ENCODE measurements at regions not wholly inside any gene's neighbourhood (a gene's known extent, or its start where the extent isn't known, plus 50 kb on each side); places are given as distances from the start of the nearest gene placed in this dataset.

DNA sequence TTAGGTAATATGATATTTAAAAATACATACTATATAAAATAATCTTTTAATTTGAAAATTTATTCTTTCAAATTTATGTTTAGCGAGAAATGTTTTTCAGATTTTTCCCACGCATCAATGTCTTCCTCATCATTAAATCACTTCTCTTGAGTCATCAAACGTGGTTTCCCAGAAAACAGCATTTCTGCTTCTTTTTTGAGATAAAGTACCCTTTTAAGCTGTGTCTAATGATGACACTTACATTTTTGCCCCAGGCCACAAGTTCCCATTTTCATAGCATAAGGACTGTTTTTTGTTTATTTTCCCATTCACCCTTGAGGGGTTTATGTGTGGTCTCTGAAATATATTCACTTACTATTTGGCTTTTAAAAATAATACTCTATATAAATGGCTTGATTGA, 139.0 kb upstream of the HS3ST3A1 start:
- DNase-seq = no peak

DNA sequence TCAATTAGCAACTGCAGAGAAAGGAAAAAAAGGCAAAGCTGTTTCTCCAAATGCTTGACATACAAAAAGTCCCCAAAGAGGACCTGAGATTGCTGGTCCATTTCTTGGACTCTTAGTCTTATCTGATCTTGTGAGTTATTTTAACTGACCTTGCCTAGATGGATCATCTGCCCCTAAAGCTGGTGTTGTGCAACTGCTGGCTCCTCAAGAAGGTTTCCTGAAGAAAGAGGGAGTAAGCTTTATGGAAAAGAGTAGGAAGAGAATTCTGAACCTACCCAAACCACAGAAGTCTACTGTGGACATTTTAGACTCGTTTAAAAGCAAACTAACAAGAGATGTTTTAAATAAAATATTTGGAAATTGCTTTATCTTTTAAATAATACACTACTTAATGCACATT, 140.0 kb upstream of the HS3ST3A1 start:
- no peak for DNase-seq

DNA sequence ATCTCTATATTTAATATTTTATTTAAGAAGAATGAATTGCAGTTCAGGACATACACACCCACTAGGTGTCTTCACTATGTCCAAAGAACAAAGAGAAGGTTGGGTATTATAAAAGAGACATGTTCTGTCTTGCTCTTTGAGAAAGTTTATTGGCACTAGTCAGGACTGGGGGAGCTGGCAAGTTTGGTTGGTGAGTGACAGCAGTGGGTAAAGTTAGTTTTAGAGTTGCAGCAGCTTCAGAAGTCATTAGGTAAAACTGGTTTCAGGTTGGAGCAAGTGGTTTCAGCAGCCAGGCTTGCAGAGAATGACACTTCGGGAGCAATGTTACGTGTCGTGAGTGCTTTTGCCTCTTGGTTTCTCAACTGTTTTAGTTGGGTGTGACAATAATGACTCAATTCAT, 142.2 kb upstream of the HS3ST3A1 start:
- no peak for DNase-seq

DNA sequence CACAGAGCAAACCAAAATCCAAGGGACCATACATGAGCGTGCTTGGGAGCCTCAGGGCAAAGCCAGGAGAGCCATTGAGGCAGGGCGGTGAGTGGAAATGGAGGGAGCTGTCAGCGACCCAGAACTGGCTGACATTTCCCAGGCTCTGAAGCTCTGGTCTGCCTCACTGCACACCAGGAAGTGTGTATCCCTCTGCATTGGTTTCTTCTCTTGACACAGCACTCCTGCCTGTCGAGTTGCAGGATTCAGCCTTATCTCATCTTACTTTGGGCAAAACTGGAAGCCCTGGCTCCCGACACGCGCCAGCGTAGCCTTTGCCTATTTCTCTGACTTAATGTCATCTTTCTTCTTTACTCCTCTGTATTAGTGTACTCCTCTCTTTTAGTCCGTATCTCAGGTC, 144.7 kb upstream of the HS3ST3A1 start:
- DNase-seq = no peak

DNA sequence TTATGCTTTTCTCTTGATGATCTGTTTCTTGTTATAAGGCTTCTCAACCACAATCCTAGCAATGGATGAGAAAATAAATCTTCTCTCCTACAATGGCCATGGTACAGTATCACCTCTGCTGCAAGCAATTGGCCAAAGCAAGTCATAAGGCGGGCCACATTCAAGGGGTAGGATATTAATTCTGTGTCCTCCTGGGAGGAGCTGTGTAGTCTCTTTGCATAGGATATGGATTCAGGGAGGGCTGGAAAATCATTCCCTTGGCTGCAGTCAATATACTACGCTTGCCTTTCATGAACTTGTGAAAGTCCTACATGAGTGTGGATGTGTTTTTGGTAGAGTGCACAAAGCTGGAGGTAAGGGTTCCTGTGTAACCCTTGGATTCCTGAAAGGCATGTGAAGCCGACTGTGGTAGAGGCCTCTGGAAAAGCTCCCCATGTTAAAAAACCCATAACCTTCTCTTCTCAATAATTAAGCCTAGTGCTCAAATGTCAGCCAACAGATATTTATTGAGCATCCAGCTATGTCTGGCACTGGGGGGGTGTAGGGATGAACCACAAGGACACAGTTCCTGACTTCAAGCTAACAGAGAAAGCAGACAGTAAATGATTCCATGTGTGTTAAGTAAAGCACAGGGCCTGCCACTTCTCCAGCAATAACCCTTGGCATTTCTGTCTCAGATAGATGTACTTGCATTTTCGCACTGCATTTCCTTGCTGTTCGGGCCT, 147.6 kb upstream of the HS3ST3A1 start:
- no peak for DNase-seq

DNA sequence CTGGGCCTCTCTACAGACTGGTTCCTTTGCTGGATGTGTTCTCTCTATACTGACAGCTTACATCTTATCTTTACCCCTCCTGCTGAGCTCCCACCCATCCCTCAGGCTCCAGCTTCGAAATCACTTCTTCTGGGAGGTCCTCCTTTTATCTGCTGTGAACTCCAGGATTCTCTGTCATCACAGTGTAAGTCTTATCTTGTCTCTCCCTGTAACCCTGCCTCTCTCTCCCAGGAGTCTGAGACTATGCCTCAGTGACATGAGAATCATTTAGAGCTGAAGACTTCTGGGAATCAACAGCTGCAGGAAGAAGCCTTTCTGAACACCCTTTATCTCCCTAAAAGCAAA, 148.1 kb upstream of the HS3ST3A1 start:
- no peak for DNase-seq

DNA sequence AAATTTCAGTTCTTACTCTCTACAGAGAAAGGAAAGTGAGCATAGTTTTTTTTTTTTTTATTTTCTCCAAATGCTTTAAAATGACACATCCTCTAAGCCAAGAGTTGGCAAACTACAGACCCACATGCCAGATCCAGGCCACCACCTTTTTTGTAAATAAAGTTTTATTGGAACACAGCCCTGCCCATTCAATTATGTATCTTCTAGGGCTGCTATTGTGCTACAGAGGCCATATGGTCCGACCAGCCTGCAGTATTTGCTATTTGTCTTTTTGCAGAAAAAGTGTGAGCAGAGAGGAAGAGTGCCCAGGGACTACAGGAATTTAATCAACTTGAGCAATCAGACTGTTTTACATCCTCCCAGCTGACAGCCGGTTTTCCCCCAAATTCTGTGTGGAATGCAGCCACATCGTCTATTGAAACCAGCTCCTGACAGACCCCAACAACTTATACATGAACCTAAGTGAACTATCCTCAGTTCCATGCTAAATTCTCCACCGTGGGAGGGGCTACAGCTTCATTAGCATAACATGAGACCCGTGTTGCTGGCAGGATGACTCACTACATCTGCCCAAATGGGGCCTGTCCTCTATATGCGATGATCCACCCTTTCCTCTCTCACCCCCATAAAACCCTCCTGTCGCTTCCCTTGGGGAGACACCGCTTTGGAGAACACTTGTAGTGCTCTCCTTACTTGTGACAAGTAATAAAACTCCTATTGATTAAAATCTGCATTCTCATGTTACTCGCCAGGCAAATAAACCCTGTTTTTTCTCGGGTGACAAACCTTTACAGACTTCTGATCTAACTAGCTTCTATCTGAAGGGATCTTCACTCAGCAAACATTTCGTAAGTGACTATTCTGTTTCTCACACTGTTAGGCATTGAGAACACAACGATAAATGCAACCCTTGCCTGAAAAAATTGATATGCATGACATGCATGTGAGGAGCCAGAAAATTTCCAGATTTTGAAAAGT, 149.4 kb upstream of the HS3ST3A1 start:
- DNase-seq = no peak

DNA sequence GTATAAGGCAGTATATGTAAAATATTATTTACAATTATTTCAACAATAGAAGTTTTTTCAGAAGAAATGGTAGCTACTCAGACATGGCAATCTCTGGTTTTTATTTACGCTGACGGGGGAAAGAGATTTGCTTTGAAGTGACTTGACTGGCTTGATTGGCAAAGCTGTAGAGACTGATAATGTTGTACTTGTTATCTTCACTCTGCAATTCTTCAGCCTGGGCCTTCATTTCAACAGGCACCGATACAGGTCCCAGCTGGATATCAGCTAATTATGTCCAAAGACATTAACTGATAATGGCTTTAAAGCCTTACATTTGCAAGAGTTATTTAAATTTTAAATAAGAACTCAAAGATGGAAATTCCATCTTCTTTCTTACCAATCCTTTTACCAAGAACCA, 151.4 kb upstream of the HS3ST3A1 start:
- no peak for DNase-seq

DNA sequence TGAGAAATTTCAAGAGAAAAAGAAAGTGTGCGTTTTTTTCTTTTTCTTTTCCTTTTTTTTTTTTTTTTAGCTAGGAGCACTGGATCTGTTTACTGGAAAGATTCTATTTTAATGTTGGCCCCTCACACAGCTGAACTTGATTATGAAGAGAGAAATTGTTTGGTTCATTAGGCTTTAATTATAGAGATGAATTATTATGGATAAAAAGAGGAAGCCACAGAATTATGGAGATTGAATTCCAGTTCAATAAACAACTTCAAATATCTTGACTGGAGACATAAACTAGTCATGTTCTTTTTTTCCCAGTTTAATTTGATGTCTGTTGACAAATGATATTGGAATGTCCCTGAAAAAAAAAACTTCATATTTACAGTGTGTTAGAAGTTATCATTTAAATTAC, 152.0 kb upstream of the HS3ST3A1 start:
- DNase-seq = no peak

DNA sequence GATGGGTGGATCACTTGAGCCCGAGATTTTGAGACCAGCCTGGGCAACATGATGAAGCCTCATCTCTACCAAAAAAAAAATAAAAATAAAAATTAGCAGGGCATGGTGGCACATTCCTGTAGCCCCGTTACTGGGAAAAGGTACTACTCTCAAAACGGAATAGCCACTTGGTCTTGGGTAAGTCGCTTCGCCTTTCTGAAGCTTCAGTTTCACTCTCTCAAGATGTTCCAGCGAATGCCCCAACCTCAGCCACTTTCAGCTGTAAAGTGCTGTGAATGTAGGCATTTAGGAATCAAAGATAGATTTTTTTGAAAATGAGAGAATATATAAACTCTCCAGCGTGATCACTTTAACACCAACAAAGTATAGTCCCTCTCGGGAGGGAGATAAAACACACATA, 154.1 kb upstream of the HS3ST3A1 start:
- DNase-seq = no peak

DNA sequence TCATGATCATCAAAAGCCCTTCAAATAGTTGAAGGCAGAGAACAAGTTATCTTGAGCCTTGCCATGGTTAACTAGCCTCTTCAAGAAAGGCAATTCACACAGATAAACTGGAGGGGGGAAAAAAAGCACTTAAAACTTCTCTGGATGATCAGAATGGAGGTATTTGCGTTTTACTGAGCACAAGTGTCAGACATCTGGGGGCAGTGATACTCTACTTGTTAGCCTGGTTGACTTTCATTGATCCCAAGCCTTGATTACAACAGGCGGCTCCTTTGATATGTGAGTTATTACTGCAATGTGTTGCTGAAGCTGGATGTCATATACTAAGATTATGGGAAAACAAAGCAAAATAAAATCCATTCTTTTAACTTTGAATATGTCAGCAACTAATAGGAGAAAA, 155.0 kb upstream of the HS3ST3A1 start:
- no peak for DNase-seq

DNA sequence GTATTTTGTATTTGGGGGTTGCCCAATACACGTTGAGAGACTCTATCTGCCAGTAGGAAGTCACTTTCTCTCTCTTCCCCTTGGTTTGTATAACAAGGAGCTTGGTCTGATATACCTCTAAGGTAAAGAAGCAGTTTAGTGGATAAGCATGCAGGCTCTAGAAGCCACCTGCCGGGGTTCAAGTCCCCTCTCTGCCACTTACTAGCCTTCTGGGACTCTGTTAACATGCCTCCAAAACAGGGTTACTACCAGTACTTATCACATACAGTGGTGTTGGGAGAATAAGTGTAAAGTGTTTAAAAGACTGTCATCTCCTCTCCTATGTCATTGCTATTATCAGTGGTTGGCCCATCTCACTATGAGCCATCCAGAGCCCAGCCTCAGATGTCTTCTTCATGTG, 156.1 kb upstream of the HS3ST3A1 start:
- DNase-seq = no peak

DNA sequence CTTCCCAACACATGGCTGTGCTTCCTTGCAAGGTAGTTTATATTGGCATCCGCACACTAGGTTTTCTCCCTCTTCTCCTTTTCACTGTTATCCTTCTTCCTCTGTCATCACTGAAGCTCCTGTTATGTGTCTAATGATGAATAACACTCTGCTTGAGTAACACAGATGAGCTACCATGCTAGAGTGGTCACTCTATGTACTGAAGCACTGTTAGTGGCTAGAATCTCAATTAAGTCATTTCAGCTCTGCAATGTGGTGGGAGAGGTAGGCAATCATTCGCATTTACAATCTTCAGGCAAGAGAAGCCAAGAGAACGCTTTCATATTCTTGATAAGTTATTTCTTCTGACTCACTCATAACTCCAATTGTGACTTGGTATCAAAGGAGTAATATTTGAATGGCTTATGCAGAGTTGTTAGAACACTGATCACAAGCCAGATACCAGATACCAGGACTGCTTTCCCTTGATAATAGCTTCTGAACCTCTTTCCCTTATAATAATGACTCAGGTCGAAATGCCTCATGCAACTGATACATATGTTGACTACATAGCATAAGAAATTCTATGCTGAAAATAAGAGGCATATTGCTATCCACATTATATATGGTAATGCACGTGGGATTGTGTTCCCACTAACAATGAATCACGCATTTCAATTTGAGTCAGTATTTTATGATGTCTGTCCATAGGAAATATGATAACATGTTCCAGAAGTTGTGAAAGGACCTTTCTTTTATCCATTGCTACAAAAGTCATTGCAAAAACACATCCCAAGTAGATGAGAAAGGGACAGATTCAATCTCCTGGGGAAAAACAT, 158.0 kb upstream of the HS3ST3A1 start:
- no peak for DNase-seq

DNA sequence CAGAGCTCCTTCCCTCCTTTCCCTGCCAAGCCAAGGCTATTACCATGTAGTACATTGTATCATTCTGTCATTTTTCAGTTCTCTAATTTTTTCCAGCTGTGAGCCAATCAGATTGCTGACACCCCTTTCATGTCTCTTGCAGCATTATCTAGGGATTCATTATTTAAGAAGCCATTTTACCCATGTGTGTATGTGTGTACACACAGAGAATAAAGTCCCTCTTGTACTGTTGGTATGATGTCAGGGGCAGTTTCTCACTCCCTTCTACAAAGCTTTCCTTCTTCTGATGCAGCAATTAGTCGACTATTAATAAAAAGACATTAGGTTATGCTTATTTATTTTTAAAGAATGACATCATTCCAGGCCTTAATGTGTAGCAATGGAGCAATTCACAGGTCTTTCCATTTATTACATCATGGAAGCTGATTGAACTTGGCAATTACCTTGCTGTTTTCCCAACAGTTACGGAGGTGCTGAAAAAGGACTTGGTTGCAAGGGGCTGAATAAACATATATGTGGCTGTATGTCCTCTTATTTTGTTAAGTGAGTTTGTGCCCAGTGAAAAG, 159.4 kb upstream of the HS3ST3A1 start:
- DNase-seq = no peak

DNA sequence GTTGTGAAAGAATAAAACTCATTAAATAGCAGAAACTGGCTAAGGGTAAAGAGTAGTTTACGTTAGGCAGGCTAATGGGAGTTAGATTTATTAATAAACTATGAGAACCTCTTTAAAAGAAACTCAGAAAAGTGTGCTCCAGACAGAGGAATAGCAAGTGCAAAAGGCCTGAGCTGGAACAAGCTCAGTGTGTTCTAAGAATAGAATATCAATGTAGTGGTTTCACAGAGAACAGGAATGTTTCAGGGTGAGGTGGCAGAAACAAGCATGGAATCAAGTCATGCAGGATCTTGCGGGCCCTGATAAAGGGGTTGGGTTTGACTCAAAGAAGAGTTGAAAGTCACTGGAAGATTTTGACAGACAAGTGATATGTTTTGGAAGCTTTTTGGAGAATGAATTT, 164.0 kb upstream of the HS3ST3A1 start:
- DNase-seq = no peak

DNA sequence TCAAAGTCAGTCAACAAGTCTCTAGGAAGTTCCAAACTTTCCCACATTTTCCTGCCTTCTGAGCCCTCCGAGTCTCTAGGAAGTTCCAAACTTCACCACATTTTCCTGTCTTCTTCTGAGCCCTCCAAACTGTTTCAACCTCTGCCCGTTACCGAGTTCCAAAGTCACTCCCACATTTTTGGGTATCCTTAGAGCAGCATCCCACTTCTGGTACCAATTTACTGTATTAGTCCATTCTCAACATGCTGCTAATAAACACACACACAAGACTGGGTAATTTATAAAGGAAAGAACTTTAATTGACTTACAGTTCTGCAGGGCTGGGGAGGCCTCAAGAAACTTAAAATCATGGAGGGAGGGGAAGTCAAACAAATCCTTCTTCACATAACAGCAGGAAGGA, 169.0 kb upstream of the HS3ST3A1 start:
- DNase-seq = no peak

DNA sequence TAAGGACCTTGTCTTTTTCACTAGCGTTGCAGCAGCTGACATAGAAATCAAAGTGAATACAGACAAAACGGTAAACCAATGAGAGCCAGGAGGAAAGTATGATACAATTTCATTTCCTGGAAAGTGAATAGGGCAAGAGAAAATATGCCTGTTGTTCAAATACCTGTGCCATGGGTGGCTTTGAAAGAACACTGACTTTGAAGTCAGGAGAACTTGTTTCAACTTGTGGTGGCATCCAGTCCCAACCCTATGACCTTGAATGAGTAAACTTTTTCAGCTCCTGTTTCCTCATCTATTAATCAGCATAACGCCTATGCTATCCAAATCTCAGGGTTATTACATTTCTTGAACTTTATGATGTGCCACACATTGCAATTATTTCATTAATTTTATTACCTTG, 173.7 kb upstream of the HS3ST3A1 start:
- DNase-seq = no peak

DNA sequence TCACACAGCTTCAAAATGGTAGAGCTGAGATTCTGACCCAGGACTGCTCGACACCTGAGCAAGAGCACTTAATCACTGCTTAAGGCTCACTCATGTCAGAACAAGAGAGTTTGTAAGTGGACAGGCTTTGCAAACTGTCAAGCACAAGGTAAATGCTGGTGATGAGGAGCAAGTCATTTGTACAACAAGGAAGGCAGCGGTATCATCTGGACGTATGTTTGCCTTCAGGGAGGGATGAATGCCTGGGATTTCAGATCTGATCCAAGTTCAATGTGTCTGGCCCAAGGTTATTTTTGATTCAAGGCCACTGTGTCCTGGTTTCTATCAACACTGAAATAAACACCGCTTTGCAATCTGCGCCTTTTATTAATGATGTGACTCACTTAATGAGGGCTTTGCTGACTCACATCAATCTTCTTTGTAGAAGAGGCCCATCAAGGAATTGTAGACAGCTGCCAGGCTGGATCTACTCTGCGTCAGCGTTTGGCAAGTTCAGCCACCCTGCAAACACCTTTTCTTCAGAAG, 174.4 kb upstream of the HS3ST3A1 start:
- DNase-seq = no peak

DNA sequence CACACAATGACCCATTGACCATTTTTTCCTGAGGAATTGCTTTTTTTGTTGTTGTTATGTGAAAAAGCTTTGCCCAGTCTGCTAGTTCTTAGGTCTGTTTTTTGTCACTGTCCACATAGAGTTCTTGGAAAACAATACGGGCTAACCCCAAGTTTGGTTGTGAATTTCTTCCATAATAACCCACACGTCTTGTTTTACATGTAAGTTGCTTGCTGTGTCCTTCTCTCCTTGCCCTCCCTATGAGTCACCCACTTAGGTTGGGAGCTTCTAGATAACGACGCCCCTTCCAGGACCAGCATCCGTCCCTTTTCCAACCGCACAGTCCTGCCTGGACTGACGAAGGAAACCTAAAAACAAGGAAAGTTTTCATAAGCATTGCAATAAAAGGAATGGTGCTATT, 175.3 kb upstream of the HS3ST3A1 start:
- DNase-seq = no peak

DNA sequence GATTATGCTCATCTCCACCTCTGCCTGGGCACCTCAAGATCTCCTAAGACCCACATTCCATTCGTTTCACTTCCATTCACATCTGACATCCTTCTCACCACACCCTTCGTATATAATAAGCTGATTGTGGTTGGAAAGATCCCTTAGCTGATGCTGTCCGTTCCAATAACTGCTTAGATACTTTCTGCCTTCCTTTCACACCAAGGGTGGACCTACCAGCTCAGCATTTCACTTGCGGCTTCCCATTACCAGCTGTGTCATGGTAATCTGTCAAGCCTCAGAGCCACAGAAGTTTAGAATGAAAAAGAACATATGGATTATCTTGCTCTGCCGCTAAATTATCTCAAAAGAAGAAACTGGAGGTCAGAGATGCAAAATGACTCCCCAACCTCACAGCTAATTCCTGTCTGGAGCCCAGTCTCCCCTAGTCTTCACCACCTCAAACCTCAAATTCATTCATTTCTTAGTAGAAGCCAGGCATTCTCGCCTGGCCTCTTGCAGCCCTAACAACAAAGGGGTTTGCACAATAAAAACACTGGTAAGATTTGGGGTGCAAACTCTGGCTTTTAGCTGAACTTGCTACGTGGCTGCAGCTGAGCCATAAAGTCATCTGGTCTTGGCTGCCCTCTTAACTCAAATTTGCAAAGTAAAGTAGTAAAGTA, 182.8 kb upstream of the HS3ST3A1 start:
- DNase-seq = no peak

DNA sequence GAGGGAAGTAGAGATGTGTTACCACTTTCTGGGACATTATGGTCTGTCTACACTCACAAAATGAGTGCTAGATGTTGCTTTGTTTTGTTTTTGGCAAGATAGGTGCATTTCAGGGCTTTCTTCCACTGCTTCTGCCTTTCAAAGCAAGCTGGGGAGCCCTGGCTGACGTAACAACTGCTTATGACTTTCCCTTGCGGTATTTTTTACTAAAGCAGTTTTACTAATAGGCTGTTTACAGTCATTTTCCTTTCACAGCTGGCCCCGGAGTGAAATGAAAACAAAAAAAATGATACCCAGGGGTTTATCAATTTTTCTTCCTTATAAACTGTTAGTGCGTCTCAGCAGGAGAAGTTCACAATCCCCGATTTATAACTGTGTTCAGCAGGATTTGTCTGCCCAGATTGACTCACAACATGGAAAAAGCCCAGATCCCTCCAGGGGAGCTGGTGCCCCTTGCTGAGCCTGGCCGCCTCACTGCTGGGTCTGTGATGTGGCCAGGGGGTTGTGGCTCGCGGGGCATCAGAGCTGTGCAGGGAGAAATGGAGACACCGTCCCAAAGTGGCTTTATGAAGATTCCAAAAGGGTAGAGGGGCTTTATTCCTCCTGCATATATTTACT, 184.4 kb upstream of the HS3ST3A1 start:
- DNase-seq = no peak

DNA sequence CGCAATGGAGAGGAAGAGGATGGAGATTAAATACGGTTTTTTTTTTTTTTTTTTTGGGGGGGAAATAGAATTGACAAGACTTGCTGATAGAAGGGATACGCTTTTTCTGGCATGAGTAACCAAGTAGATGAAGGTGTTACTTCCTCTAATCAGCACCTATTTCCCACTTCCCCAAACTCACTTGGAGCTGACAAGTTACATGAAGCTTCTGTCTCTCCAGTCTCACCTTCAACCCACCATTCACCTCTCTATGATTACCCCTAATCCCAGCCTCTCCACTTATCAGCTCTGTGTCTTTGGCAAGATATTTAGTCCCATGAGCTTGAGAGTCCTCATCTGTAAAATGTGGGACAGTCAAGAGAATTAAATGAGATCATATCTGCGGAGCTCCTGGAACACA, 185.9 kb upstream of the HS3ST3A1 start:
- no peak for DNase-seq
